ENCODE measurements at regions not wholly inside any gene's neighbourhood (a gene's known extent, or its start where the extent isn't known, plus 50 kb on each side); places are given as distances from the start of the nearest gene placed in this dataset.
"Not testable (repeated sequence)": the region's sequence is repeated elsewhere in the genome, so short reads cannot be mapped to it uniquely, and the experiment has no call there.

GRCh38 chr7:80040752-80041151 lies 93.9 kb upstream of the GNAI1 start:
- intact Hi-C loops (cut with micrococcal nuclease), result no loop called here
- no peaks in the 10 kb centered on the region for H3K27me3 Mint-ChIP-seq (ENCODE audit: low read depth)
- H3K27ac Mint-ChIP-seq, result no peak overlapping the region
- no peaks in the 10 kb centered on the region for H3K4me1 Mint-ChIP-seq (ENCODE audit: low read depth)
- H3K9me3 Mint-ChIP-seq, result peaks cover 4% of the 10 kb centered on the region
- no peak for DNase-seq (ENCODE audit: low spot score)
- no peaks in the 10 kb centered on the region for H3K36me3 Mint-ChIP-seq (ENCODE audit: low read depth)
- no peak overlapping the region for H3K4me3 Mint-ChIP-seq (ENCODE audit: low read depth)

- no peaks in the 10 kb centered on the region for H3K36me3 Mint-ChIP-seq (ENCODE audit: low read depth)
- H3K4me1 Mint-ChIP-seq (ENCODE audit: low read depth), result no peaks in the 10 kb centered on the region
- peaks cover 4% of the 10 kb centered on the region for H3K9me3 Mint-ChIP-seq
- DNase-seq (ENCODE audit: low spot score), result no peak
- no peak overlapping the region for H3K4me3 Mint-ChIP-seq (ENCODE audit: low read depth)
- no peaks in the 10 kb centered on the region for H3K27me3 Mint-ChIP-seq (ENCODE audit: low read depth)
- intact Hi-C loops (cut with micrococcal nuclease), result no loop called here
- H3K27ac Mint-ChIP-seq, result no peak overlapping the region
Measured at GRCh38 chr7:80040335-80040734, 94.3 kb upstream of the GNAI1 start.

GRCh38 chr7:80039251-80039884 lies 95.3 kb upstream of the GNAI1 start:
- H3K27me3 Mint-ChIP-seq (ENCODE audit: low read depth), result no peaks in the 10 kb centered on the region
- H3K4me3 Mint-ChIP-seq (ENCODE audit: low read depth), result no peak overlapping the region
- H3K36me3 Mint-ChIP-seq (ENCODE audit: low read depth), result no peaks in the 10 kb centered on the region
- H3K27ac Mint-ChIP-seq, result no peak overlapping the region
- H3K4me1 Mint-ChIP-seq (ENCODE audit: low read depth), result no peaks in the 10 kb centered on the region
- H3K9me3 Mint-ChIP-seq, result no peaks in the 10 kb centered on the region
- intact Hi-C loops (cut with micrococcal nuclease), result no loop called here
- no peak for DNase-seq (ENCODE audit: low spot score)

GRCh38 chr7:80037689-80038088 lies 96.9 kb upstream of the GNAI1 start:
- Mint-ChIP-seq H3K9me3 (no peaks in the 10 kb centered on the region), H3K4me3 (ENCODE audit: low read depth) (no peak overlapping the region), H3K4me1 (ENCODE audit: low read depth) (no peaks in the 10 kb centered on the region), H3K27ac (no peak overlapping the region), H3K36me3 (ENCODE audit: low read depth) (no peaks in the 10 kb centered on the region), H3K27me3 (ENCODE audit: low read depth) (no peaks in the 10 kb centered on the region)
- intact Hi-C loops (cut with micrococcal nuclease), result no loop called here
- no peak for DNase-seq (ENCODE audit: low spot score)

- no peaks in the 10 kb centered on the region for H3K9me3 Mint-ChIP-seq
- no peaks in the 10 kb centered on the region for H3K4me1 Mint-ChIP-seq (ENCODE audit: low read depth)
- intact Hi-C loops (cut with micrococcal nuclease), result no loop called here
- H3K36me3 Mint-ChIP-seq (ENCODE audit: low read depth), result no peaks in the 10 kb centered on the region
- H3K4me3 Mint-ChIP-seq (ENCODE audit: low read depth), result no peak overlapping the region
- H3K27me3 Mint-ChIP-seq (ENCODE audit: low read depth), result no peaks in the 10 kb centered on the region
- DNase-seq (ENCODE audit: low spot score), result no peak
- no peak overlapping the region for H3K27ac Mint-ChIP-seq
Measured at GRCh38 chr7:80036107-80036506, 98.5 kb upstream of the GNAI1 start.

GRCh38 chr7:80028717-80029116 lies 105.9 kb upstream of the GNAI1 start:
- H3K27me3 Mint-ChIP-seq (ENCODE audit: low read depth), result no peaks in the 10 kb centered on the region
- no peaks in the 10 kb centered on the region for H3K4me1 Mint-ChIP-seq (ENCODE audit: low read depth)
- intact Hi-C loops (cut with micrococcal nuclease), result no loop called here
- H3K36me3 Mint-ChIP-seq (ENCODE audit: low read depth), result no peaks in the 10 kb centered on the region
- H3K9me3 Mint-ChIP-seq, result no peaks in the 10 kb centered on the region
- no peak overlapping the region for H3K4me3 Mint-ChIP-seq (ENCODE audit: low read depth)
- no peak overlapping the region for H3K27ac Mint-ChIP-seq
- DNase-seq (ENCODE audit: low spot score), result no peak

DNA sequence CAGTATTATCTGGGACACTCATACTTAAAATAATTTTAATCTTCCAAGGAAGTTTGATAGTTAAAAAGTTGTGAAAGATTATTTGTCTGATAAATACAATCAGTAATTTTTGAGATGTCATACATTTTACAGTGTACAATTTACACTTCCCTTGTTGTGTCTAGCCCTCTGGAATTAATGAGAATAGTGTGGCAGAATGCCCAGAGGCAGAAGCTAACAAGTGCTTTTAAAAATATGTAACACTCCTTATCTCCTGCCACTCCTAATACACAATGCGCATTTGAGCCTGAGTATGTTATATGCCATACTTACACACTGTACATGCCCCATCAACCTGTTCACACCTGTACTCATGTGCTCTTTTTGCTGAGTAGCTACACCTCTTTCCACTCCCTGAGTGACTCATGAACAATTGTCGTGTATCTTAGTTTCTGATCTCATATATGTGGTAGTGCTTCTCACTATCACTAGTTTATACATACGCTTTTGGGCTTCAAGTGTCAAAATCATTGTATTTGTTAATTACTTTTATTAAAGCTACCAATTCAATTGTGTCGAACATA lies 106.9 kb upstream of the GNAI1 start:
- Mint-ChIP-seq H3K9me3 (no peaks in the 10 kb centered on the region), H3K36me3 (ENCODE audit: low read depth) (no peaks in the 10 kb centered on the region), H3K4me1 (ENCODE audit: low read depth) (no peaks in the 10 kb centered on the region), H3K27ac (no peak overlapping the region), H3K27me3 (ENCODE audit: low read depth) (no peaks in the 10 kb centered on the region), H3K4me3 (ENCODE audit: low read depth) (no peak overlapping the region)
- intact Hi-C loops (cut with micrococcal nuclease), result no loop called here
- no peak for DNase-seq (ENCODE audit: low spot score)

DNA sequence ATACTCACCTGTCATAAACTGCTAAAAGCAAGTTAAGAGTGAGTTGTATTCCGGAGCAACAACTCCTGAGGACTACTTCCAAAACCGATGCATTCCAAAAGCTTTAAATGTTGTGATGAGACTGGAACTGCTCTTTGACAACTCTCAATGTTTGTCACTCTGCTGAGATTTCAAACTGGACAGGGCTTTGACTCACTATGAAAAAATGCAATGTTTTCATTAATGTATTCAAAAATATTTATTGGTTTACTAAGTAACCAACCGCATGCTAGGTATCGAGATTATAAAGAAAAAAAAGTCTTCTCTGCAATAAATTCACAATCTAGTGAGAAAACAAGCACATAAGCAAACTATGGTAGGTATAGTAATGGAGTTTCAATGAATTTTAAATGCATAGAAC lies 107.9 kb upstream of the GNAI1 start:
- H3K4me3 Mint-ChIP-seq (ENCODE audit: low read depth), result no peak overlapping the region
- no peaks in the 10 kb centered on the region for H3K36me3 Mint-ChIP-seq (ENCODE audit: low read depth)
- no peak overlapping the region for H3K27ac Mint-ChIP-seq
- no peaks in the 10 kb centered on the region for H3K9me3 Mint-ChIP-seq
- no peak for DNase-seq (ENCODE audit: low spot score)
- H3K27me3 Mint-ChIP-seq (ENCODE audit: low read depth), result no peaks in the 10 kb centered on the region
- H3K4me1 Mint-ChIP-seq (ENCODE audit: low read depth), result no peaks in the 10 kb centered on the region
- intact Hi-C loops (cut with micrococcal nuclease), result no loop called here

DNA sequence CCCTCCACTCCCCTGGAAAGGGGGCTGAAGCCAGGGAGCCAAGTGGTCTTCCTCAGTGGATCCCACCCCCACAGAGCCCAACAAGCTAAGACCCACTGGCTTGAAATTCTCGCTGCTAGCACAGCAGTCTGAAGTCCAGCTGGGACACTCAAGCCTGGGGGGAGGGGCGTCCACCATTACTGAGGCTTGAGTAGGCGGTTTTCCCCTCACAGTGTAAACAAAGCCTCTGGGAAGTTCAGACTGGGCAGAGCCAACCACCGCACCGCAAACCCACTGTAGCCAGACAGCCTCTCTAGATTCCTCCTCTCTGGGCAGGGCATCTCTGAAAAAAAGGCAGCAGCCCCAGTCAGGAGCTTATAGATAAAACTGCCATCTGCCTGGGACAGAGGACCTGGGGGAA lies 114.4 kb upstream of the GNAI1 start:
- H3K4me1 Mint-ChIP-seq (ENCODE audit: low read depth); H3K9me3 Mint-ChIP-seq; DNase-seq (ENCODE audit: low spot score); intact Hi-C loops (cut with micrococcal nuclease); H3K27ac Mint-ChIP-seq; H3K36me3 Mint-ChIP-seq (ENCODE audit: low read depth); H3K27me3 Mint-ChIP-seq (ENCODE audit: low read depth); H3K4me3 Mint-ChIP-seq (ENCODE audit: low read depth): not testable (repeated sequence)

DNA sequence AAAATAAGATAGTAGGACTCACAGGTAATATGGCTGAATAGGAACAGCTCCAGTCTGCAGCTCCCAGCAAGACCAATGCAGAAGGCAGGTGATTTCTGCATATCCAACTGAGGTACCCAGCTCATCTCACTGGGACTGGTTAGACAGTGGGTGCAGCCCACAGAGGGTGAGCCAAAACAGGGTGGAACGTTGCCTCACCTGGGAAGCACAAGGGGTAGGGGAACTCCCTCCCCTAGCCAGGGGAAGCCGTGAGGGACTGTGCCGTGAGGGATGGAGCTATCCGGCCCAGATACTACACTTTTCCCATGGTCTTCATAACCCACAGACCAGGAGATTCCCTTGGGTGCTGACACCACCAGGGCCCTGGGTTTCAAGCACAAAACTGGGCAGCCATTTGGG lies 114.8 kb upstream of the GNAI1 start:
- not testable (repeated sequence) for H3K9me3 Mint-ChIP-seq; H3K4me3 Mint-ChIP-seq (ENCODE audit: low read depth); DNase-seq (ENCODE audit: low spot score); H3K4me1 Mint-ChIP-seq (ENCODE audit: low read depth); H3K27me3 Mint-ChIP-seq (ENCODE audit: low read depth); H3K36me3 Mint-ChIP-seq (ENCODE audit: low read depth); H3K27ac Mint-ChIP-seq
- intact Hi-C loops (cut with micrococcal nuclease), result loop anchor here (5.0 kb wide), 1 partner anchor 1998 kb away; no protein-coding TSS in a partner anchor

- H3K36me3 Mint-ChIP-seq (ENCODE audit: low read depth), result no peaks in the 10 kb centered on the region
- DNase-seq (ENCODE audit: low spot score), result no peak
- no peak overlapping the region for H3K27ac Mint-ChIP-seq
- H3K4me3 Mint-ChIP-seq (ENCODE audit: low read depth), result no peak overlapping the region
- no peaks in the 10 kb centered on the region for H3K27me3 Mint-ChIP-seq (ENCODE audit: low read depth)
- intact Hi-C loops (cut with micrococcal nuclease), result loop anchor here (5.0 kb wide), 1 partner anchor 1997 kb away; no protein-coding TSS in a partner anchor
- H3K9me3 Mint-ChIP-seq, result no peaks in the 10 kb centered on the region
- no peaks in the 10 kb centered on the region for H3K4me1 Mint-ChIP-seq (ENCODE audit: low read depth)
Measured at GRCh38 chr7:80018941-80019808, 115.5 kb upstream of the GNAI1 start.

DNA sequence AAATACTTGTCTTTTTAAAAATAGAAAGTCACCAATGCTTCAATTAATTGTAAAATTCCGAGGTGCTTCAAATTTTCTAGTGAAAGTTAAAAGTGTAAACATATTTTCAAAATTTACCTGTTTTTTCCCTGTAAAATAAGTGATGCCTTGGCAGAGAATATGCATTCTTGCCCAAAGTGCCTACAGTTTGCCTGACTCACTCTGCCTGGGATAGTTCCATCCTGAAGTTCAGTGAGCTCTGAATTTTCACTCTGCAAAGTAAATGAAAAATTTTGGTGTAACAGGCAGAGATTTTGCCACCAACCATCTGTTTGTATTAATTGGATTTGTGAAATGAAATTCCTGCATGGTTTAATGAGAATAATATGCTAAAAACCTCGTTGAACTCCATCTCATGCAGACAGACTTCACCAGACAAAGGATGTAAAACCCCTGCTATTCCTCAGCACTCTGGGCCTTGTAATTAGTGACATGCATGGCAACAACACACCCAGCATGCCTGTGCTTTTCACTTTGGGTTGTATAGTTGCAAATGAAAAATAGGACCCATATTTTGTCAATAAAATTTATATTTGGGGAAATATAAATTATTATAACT lies 117.4 kb upstream of the GNAI1 start:
- H3K4me1 Mint-ChIP-seq (ENCODE audit: low read depth), result no peaks in the 10 kb centered on the region
- no peaks in the 10 kb centered on the region for H3K27me3 Mint-ChIP-seq (ENCODE audit: low read depth)
- no peak overlapping the region for H3K27ac Mint-ChIP-seq
- no peak overlapping the region for H3K4me3 Mint-ChIP-seq (ENCODE audit: low read depth)
- H3K9me3 Mint-ChIP-seq, result no peaks in the 10 kb centered on the region
- intact Hi-C loops (cut with micrococcal nuclease), result loop anchor here (5.0 kb wide), 1 partner anchor 1995 kb away; no protein-coding TSS in a partner anchor
- no peaks in the 10 kb centered on the region for H3K36me3 Mint-ChIP-seq (ENCODE audit: low read depth)
- DNase-seq (ENCODE audit: low spot score), result no peak

DNA sequence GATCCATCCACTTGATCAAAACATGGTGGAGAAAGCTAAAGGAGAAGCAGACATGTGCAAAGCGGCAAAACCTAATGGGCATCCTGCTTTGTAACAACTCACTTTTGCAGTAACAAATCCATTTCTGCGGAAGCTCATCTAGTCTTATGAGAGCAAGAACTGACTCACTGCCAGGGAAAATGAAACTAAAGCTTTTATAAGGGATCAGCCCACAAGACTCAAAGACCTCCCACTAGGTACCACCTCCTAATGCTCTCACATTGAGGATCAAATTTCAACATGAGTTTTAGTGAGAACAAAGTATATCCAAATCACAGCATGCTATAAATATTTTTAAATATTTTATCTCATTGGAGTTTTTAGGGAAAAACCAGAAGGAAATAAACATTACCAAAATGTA lies 120.1 kb upstream of the GNAI1 start:
- Mint-ChIP-seq H3K4me1 (ENCODE audit: low read depth) (no peaks in the 10 kb centered on the region), H3K36me3 (ENCODE audit: low read depth) (no peaks in the 10 kb centered on the region), H3K27ac (no peak overlapping the region), H3K9me3 (no peaks in the 10 kb centered on the region), H3K27me3 (ENCODE audit: low read depth) (no peaks in the 10 kb centered on the region), H3K4me3 (ENCODE audit: low read depth) (no peak overlapping the region)
- intact Hi-C loops (cut with micrococcal nuclease), result no loop called here
- no peak for DNase-seq (ENCODE audit: low spot score)
